T-helper 22 cell (primary cell): ENCODE measurements at regions not wholly inside any gene's neighbourhood (a gene's known extent, or its start where the extent isn't known, plus 50 kb on each side); places are given as distances from the start of the nearest gene placed in this dataset.
"Not testable (repeated sequence)": the region's sequence is repeated elsewhere in the genome, so short reads cannot be mapped to it uniquely, and the experiment has no call there.

Experiments used
- DNase-seq: peaks from one replicate; pipeline ENCODE4 v3.0.0-alpha.2; 2020; ENCODE audit warnings: low read depth

GRCh38 chr18:42474577-42474976 is 519.5 kb downstream of the PIK3C3 start:
- no peak for DNase-seq

GRCh38 chr18:42475157-42475556 is 520.1 kb downstream of the PIK3C3 start:
- no peak for DNase-seq

DNA sequence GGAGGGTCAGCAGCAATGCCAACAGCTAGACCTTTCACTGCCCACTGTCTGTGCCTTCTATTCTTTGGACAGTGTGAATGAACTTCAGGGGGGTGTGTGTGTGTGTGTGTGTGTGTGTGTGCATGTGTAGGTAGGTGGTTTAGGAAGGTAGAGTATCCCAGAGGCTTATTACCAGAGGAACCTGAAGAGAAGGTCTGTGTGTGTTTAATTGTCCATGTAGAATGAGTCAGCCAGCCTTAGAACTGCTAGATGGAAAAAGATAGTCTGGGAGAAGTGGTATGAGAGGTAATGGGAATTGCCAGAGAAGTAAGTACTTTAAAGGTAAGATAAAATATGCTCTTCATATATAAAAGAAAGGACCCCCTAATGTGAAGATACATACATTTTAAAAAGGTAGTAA is 522.2 kb downstream of the PIK3C3 start:
- DNase-seq, result no peak

GRCh38 chr18:42480441-42480840 is 525.4 kb downstream of the PIK3C3 start:
- DNase-seq, result no peak

GRCh38 chr18:42484648-42485047 is 529.6 kb downstream of the PIK3C3 start:
- DNase-seq, result no peak

DNA sequence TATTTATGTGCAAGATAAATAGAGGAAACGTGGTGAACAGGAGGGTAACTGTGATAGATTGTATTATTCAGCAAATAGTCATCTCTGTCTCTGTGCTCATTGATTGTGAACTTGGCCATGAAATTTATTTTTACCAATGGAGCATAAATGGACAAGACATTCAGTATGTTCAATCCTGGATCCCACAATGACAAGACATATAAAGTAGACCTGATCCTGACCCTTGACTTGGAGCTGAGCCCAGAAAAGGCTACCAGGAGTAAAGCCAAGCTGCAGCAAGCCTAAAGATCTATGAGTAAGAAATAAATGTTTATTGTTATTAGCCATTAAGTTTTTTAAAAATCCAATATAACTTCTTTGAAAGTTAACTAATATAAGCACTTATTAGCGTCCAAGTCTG is 531.2 kb downstream of the PIK3C3 start:
- DNase-seq, result no peak

- DNase-seq, result no peak
Measured at GRCh38 chr18:42508683-42509296, 553.8 kb downstream of the PIK3C3 start.

- DNase-seq, result no peak
Measured at GRCh38 chr18:42509750-42510415, 554.8 kb downstream of the PIK3C3 start.

DNA sequence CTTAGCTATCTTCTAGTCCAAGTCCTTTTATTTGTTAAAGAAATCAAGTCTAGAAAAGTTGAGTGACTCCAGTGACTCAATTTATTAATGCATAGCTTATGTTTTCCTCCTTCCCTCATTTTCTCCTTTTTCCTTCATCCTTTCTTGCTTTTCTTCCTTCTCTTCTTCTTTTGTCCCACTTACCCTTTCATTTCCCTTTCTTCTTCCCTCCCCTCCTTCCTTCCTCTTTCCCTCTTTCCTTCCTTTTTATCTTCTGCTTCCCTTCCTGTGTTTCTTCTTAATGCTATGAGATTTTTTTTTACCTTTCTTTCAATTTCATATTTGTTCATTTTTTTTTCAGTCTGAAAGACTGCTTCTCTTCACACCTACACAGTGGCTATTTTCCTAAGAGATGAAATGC is 555.5 kb downstream of the PIK3C3 start:
- no peak for DNase-seq

- no peak for DNase-seq
Measured at GRCh38 chr18:42513441-42513840, 558.4 kb downstream of the PIK3C3 start.

- DNase-seq, result no peak
Measured at GRCh38 chr18:42514512-42514911, 559.5 kb downstream of the PIK3C3 start.

GRCh38 chr18:42517896-42518295 is 562.9 kb downstream of the PIK3C3 start:
- DNase-seq, result no peak

GRCh38 chr18:42518331-42518730 is 563.3 kb downstream of the PIK3C3 start:
- DNase-seq, result not testable (repeated sequence)

DNA sequence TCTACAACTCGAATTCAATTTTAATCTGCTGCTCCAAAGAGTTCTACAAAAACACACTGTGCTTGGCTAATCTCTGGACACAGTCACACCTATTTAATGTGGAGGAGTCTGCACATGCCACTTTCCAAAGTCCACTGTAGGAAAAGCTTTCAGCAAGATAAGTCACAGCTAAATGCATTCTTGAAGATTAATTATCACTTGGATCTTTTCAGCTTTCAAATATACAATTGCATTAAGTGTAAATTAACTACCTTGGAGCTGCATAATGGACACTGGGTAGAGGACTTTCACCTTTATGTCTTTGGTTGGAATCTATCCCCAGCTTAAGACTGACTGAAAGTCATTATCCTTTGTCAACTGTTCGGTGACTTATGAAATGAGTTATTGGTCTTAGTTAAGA is 565.1 kb downstream of the PIK3C3 start:
- no peak for DNase-seq

GRCh38 chr18:42525905-42526304 is 570.9 kb downstream of the PIK3C3 start:
- DNase-seq, result no peak

DNA sequence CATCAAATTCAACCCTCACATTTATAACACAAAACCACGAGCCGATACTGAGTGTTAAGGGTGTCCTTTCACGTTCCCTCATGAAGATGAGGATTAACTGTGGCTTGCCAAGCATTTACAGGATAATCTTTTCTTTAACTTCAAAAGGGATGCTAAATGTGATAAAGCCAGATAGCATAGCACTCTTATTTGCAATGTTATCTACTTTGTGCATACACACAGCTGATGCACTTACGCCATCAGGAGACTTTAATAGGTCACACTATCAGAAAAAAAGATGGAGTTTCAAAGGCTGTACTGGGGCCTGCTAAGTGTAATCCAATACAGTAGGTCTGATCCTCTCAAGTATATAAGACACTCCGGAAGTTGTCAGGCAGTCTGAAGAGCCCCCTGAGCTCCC is 572.7 kb downstream of the PIK3C3 start:
- no peak for DNase-seq

- no peak for DNase-seq
Measured at GRCh38 chr18:42530276-42530675, 575.2 kb downstream of the PIK3C3 start.

GRCh38 chr18:42532119-42532518 is 577.1 kb downstream of the PIK3C3 start:
- no peak for DNase-seq

DNA sequence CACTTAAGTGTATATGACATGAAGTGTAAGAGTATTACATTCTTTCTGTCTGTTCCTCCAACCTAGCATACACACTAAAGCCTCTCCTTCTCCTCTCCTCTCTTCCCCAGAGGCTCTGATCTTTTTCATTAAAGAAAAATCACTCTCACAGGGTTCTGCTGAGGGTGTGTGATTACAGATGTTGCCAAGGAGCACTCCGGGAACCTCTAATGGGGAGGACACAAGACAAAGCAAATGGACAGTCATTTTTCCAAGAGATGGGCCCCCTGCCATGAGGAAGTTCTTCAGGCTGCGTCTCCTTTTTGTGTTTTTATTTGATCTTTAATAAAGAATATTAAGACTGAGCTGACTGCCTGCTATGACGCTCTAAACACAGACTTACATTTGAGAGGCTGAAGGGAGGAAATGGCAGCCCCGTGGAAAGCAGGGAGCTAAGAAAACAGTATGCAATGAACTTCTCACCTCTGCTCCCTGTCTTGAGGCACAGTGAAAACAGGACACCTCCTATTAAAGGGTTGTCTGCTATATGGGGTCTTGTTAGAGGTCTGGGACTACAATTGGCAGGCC is 578.1 kb downstream of the PIK3C3 start:
- DNase-seq, result no peak

DNA sequence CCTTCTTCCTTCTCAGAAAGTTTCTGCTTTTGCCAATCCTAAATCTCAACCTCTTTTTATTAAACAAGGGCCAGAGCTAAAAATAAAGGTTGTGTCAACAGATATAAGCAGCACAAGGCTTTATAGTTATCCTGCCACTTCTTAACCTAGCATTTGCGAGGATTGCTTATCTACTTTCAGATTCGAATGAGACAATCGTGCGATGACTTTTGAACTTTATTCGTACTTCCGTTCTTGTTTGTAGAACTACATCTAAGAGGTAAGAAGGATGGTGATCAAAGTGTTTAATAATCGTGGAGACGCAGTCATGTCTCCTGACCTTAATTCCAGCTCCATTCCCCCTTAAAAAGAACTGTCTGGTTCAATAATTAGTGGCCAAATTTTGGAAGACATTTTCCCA is 578.6 kb downstream of the PIK3C3 start:
- no peak for DNase-seq

GRCh38 chr18:42534313-42534712 is 579.3 kb downstream of the PIK3C3 start:
- DNase-seq, result no peak

DNA sequence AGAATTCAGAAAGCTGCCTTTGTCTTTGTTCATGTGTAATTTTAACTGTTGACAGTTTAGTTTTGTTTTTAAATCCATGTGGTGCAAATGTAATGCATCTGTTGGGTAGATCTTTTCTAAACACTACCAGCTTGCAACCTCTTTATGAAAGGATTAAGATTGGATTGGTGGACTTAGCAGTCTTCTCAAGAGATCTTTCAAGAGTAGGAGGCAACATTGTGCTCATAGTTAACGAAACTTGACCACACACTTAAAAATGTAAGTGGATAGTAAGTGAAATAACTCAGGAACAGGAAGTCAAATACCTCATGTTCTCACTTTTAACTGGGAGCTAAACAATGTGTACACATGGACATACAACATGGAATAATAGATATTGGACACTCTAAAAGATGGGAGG is 579.0 kb downstream of the RIT2 start:
- no peak for DNase-seq

DNA sequence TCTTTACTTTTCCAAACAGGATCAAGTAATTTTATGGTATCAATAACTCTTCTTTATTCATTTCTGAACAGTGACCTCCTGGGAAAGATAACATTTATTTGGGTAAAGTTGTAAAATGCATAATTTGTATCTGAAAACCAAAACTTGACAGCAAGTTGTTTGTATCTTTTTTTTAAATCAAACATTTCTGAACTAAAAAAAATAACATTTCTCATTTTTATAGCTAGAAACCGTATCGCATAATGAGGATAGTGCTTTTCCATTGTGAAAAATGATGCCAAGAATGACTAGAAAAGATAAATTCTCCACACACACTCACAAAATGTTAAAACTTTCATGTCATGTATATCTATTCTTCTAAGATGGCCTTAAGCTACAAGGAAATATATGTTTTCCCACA is 578.2 kb downstream of the RIT2 start:
- DNase-seq, result no peak

- DNase-seq, result no peak
Measured at GRCh38 chr18:42544901-42545300, 570.6 kb downstream of the RIT2 start.
